ENCODE measurements at regions not wholly inside any gene's neighbourhood (a gene's known extent, or its start where the extent isn't known, plus 50 kb on each side); places are given as distances from the start of the nearest gene placed in this dataset.

GRCh38 chr14:46482200-46482599, 169.4 kb downstream of the RPL10L start:
- H3K27ac ChIP-seq (ENCODE audit: extremely low read depth, low read depth, low read length) = no peak overlapping the region
- no peak overlapping the region for H3K9ac ChIP-seq (ENCODE audit: insufficient read depth in 1 of 2, low read depth in 2 of 2, low read length in 2 of 2)
- no peaks in the 10 kb centered on the region for H3K9me1 ChIP-seq (ENCODE audit: control insufficient read depth, insufficient read depth, low read length)
- H3K27me3 ChIP-seq (ENCODE audit: control insufficient read depth in 2 of 2, insufficient read depth in 2 of 2, low read length in 2 of 2) = no peaks in the 10 kb centered on the region
- BruUV-seq (replicated peaks) = no TSS peak
- no peak for FAIRE-seq
- in situ Hi-C loops (cut with MboI) (no loop called here), intact Hi-C loops (cut with micrococcal nuclease) (no loop called here)
- H3K4me2 ChIP-seq (ENCODE audit: insufficient read depth, low read length) = no peak overlapping the region
- no peaks in the 10 kb centered on the region for H3K4me1 ChIP-seq (replicated peaks in 1 of 2; ENCODE audit: control insufficient read depth in 2 of 2, insufficient read depth in 2 of 2, low read length in 2 of 2)
- DNase-seq (ENCODE audit: extremely low read depth in 1 of 4, low spot score in 3 of 4) = no peak
- H2AFZ ChIP-seq (ENCODE audit: low read depth, low read length) = no peak overlapping the region
- H3K79me2 ChIP-seq (ENCODE audit: control insufficient read depth, insufficient read depth, low read length) = no peaks in the 10 kb centered on the region
- ATAC-seq = no peak
- no peaks in the 10 kb centered on the region for H4K20me1 ChIP-seq (replicated peaks; ENCODE audit: control insufficient read depth, insufficient read depth, low read length)
- no peaks in the 10 kb centered on the region for H3K9me3 ChIP-seq (replicated peaks; ENCODE audit: control insufficient read depth, insufficient read depth, low read depth, low read length)
- H3K4me3 ChIP-seq = no peak overlapping the region
- TF ChIP-seq, protein P1, sequence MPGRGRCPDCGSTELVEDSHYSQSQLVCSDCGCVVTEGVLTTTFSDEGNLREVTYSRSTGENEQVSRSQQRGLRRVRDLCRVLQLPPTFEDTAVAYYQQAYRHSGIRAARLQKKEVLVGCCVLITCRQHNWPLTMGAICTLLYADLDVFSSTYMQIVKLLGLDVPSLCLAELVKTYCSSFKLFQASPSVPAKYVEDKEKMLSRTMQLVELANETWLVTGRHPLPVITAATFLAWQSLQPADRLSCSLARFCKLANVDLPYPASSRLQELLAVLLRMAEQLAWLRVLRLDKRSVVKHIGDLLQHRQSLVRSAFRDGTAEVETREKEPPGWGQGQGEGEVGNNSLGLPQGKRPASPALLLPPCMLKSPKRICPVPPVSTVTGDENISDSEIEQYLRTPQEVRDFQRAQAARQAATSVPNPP (IDR thresholded peaks at IDR 0.05; ENCODE audit: borderline replicate concordance, insufficient read depth, insufficient read length) = no peak
- TF ChIP-seq KLF6 (CRISPR knock-in tag; IDR thresholded peaks at IDR 0.05; ENCODE audit: borderline replicate concordance) = no peak
- TF ChIP-seq EZH2 (IDR thresholded peaks at IDR 0.05; ENCODE audit: borderline replicate concordance, low read depth, low read length) = no peak
- TF ChIP-seq MXI1 (IDR thresholded peaks at IDR 0.05; ENCODE audit: low read depth, low read length) = no peak
- TF ChIP-seq NFE2L1 (tag; IDR thresholded peaks at IDR 0.05; ENCODE audit: borderline replicate concordance, low read depth) = no peak
- TF ChIP-seq POLR2B (IDR thresholded peaks at IDR 0.05; ENCODE audit: low read depth, partially characterized antibody) = no peak
- TF ChIP-seq, protein P2, sequence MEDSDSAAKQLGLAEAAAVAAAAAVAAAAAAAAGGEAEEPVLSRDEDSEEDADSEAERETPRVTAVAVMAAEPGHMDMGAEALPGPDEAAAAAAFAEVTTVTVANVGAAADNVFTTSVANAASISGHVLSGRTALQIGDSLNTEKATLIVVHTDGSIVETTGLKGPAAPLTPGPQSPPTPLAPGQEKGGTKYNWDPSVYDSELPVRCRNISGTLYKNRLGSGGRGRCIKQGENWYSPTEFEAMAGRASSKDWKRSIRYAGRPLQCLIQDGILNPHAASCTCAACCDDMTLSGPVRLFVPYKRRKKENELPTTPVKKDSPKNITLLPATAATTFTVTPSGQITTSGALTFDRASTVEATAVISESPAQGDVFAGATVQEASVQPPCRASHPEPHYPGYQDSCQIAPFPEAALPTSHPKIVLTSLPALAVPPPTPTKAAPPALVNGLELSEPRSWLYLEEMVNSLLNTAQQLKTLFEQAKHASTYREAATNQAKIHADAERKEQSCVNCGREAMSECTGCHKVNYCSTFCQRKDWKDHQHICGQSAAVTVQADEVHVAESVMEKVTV (CRISPR knock-in tag; IDR thresholded peaks at IDR 0.05) = no peak
- no peak for TF ChIP-seq DIDO1 (tag; IDR thresholded peaks at IDR 0.05; ENCODE audit: low read depth)
- TF ChIP-seq ID3 (CRISPR knock-in tag; IDR thresholded peaks at IDR 0.05) = no peak
- TF ChIP-seq ID3 (tag; IDR thresholded peaks at IDR 0.05) = no peak
- no peak for TF ChIP-seq SP2 (IDR thresholded peaks at IDR 0.05; ENCODE audit: extremely low read depth, low read depth, low read length, poor library complexity, severe bottlenecking)
- TF ChIP-seq EGR1 (conservative IDR thresholded peaks at IDR 0.05) = no peak
- TF ChIP-seq, protein P3, sequence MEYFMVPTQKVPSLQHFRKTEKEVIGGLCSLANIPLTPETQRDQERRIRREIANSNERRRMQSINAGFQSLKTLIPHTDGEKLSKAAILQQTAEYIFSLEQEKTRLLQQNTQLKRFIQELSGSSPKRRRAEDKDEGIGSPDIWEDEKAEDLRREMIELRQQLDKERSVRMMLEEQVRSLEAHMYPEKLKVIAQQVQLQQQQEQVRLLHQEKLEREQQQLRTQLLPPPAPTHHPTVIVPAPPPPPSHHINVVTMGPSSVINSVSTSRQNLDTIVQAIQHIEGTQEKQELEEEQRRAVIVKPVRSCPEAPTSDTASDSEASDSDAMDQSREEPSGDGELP (CRISPR knock-in tag; IDR thresholded peaks at IDR 0.05; ENCODE audit: borderline replicate concordance) = no peak
- TF ChIP-seq ZNF124 (CRISPR knock-in tag; IDR thresholded peaks at IDR 0.05) = no peak
- TF ChIP-seq, protein P4, sequence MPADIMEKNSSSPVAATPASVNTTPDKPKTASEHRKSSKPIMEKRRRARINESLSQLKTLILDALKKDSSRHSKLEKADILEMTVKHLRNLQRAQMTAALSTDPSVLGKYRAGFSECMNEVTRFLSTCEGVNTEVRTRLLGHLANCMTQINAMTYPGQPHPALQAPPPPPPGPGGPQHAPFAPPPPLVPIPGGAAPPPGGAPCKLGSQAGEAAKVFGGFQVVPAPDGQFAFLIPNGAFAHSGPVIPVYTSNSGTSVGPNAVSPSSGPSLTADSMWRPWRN (IDR thresholded peaks at IDR 0.05; ENCODE audit: low read depth) = no peak
- ChIA-PET CTCF (ENCODE audit: low intra/inter-chr PET ratio) (no interaction called here), POLR2A (no interaction called here)
- H3K36me3 ChIP-seq (ENCODE audit: control insufficient read depth, insufficient read depth, low read length) = no peaks in the 10 kb centered on the region

All from K562 (cell line).